GM21447 (cell line): ENCODE measurements at regions not wholly inside any gene's neighbourhood (a gene's known extent, or its start where the extent isn't known, plus 50 kb on each side); places are given as distances from the start of the nearest gene placed in this dataset.
"Not testable (repeated sequence)": the region's sequence is repeated elsewhere in the genome, so short reads cannot be mapped to it uniquely, and the experiment has no call there.

Experiments used
- ATAC-seq: cut with Tn5 transposase; IDR thresholded peaks from one replicate; pipeline ENCODE4 v1.9.1; 2021; ENCODE audit not compliant: unreplicated experiment

- ATAC-seq, result not testable (repeated sequence)
Measured at GRCh38 chr5:68691874-68692273, 401.9 kb upstream of the SLC30A5 start.

- no peak for ATAC-seq
Measured at GRCh38 chr5:68698025-68698940, 395.5 kb upstream of the SLC30A5 start.

- ATAC-seq, result no peak
Measured at GRCh38 chr5:68699966-68700365, 393.8 kb upstream of the SLC30A5 start.

- no peak for ATAC-seq
Measured at GRCh38 chr5:68707575-68707974, 386.2 kb upstream of the SLC30A5 start.

- ATAC-seq, result no peak
Measured at GRCh38 chr5:68708156-68708841, 385.5 kb upstream of the SLC30A5 start.

GRCh38 chr5:68708842-68709170 is 385.0 kb upstream of the SLC30A5 start:
- ATAC-seq, result no peak

GRCh38 chr5:68709239-68709638 is 384.6 kb upstream of the SLC30A5 start:
- no peak for ATAC-seq

- ATAC-seq, result peak; percentile 45
Measured at GRCh38 chr5:68710514-68710913, 383.3 kb upstream of the SLC30A5 start.

- peak; percentile 93 for ATAC-seq
Measured at GRCh38 chr5:68711293-68712200, 382.3 kb upstream of the SLC30A5 start.

GRCh38 chr5:68714810-68715209 is 379.0 kb upstream of the SLC30A5 start:
- ATAC-seq, result no peak

- no peak for ATAC-seq
Measured at GRCh38 chr5:68720884-68721610, 372.8 kb upstream of the SLC30A5 start.

- ATAC-seq, result no peak
Measured at GRCh38 chr5:68722357-68722756, 371.5 kb upstream of the SLC30A5 start.

- ATAC-seq, result no peak
Measured at GRCh38 chr5:68725905-68726683, 367.7 kb upstream of the SLC30A5 start.

- ATAC-seq, result no peak
Measured at GRCh38 chr5:68727931-68728330, 365.9 kb upstream of the SLC30A5 start.

GRCh38 chr5:68729678-68730077 is 364.1 kb upstream of the SLC30A5 start:
- no peak for ATAC-seq

GRCh38 chr5:68730220-68730978 is 363.4 kb upstream of the SLC30A5 start:
- ATAC-seq, result no peak

- ATAC-seq, result no peak
Measured at GRCh38 chr5:68730979-68731654, 362.7 kb upstream of the SLC30A5 start.

GRCh38 chr5:68732251-68732650 is 361.6 kb upstream of the SLC30A5 start:
- no peak for ATAC-seq

- ATAC-seq, result no peak
Measured at GRCh38 chr5:68734781-68735180, 359.0 kb upstream of the SLC30A5 start.
